Activated CD4-positive, alpha-beta T cell treated with anti-CD3 and anti-CD28 coated beads, Interleukin-2, amount 50 U/mL, for 1 hour (primary cell): ENCODE measurements at regions not wholly inside any gene's neighbourhood (a gene's known extent, or its start where the extent isn't known, plus 50 kb on each side); places are given as distances from the start of the nearest gene placed in this dataset.

ENCODE experiments used
- DNase-seq: peaks from one replicate; pipeline ENCODE4 v3.0.0-alpha.2; 2020

DNA sequence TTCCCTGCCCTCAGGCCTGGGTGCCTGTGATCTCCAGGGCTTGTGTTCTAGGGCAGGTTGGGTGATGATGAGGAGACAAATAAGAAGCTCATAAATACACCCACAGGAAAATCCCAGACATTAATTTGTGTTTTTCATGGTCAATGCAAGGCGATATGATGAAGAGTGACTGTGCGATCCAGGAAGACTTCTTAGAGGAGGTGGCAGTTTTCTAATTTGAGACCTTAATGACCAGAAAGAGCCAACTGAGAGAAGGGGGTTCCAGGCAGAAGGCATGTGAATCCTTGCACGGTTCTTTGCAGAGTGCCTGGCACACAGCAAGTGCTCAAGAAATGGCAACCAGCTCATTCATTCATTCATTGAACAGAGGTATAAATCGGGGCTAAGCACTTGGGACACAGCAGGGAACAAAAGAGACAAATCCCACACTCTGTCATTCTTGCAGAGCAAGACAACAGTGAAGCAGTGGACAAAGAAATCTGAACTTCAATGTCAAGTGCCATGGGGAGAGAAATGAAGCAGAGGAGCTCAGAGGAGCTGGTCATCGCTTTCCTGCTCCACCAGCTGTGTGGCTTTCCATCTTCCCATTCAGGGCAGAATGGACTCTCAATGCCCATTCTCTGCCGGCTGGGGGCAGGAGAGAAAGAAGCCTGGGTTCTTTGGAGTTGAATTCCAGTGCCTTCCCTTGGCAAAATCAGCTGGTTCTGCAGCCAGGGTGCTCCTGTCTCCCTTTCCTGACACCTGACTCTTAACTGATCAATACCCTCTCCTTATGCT, 128.3 kb downstream of the AACS start:
- no peak for DNase-seq

- DNase-seq, result no peak
These were observed 129.0 kb downstream of the AACS start for GRCh38 chr12:125194163-125194773.

GRCh38 chr12:125194987-125195386, 129.8 kb downstream of the AACS start:
- DNase-seq, result no peak

GRCh38 chr12:125197326-125197725, 132.1 kb downstream of the AACS start:
- DNase-seq, result no peak

GRCh38 chr12:125198652-125199051, 133.4 kb downstream of the AACS start:
- no peak for DNase-seq

- DNase-seq, result no peak
These were observed 135.9 kb downstream of the AACS start for GRCh38 chr12:125201090-125201489.

DNA sequence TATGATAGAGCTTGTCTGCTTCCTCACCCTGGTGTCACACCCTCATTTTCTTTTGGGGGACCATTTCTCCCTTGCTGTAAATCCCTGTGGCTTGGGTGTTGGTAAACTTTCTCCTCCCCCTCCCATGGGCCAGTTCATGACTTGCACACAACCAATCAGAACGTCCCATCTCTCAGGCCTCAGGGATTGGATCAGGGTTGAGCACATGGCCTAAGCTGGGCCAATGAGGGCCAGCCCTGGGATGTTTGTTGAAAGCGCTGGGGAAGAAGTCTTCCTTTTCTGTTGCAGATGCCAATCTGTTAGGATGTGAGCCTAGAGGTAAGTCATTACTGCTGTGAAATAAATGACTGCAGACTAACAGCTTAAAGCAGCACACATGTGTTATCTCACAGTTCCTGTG, 136.7 kb downstream of the AACS start:
- no peak for DNase-seq

GRCh38 chr12:125202421-125202820, 137.2 kb downstream of the AACS start:
- DNase-seq, result no peak

- DNase-seq, result no peak
These were observed 138.0 kb downstream of the AACS start for GRCh38 chr12:125203145-125203765.

- DNase-seq, result no peak
These were observed 140.2 kb downstream of the AACS start for GRCh38 chr12:125205386-125205785.

DNA sequence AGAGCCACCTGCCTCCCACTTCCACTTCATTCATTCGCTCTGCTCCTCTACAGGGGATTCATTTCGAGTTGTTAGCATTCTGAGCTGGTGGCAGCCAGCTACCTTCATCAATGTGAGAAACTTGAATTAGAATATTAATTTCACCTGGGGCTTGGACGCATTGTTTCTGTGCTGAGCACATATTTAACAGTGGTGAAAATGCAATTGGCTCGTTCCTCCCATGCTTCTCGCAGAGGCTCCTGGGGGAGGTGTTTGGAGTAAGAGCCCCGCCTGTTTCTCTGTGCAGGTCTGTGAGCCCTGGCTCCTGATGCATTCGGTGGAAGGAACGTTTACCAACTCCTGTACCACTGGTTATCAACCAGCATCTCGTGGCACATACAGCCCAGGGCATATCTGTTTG, 141.5 kb downstream of the AACS start:
- no peak for DNase-seq

- DNase-seq, result no peak
These were observed 143.1 kb downstream of the AACS start for GRCh38 chr12:125208334-125208733.

DNA sequence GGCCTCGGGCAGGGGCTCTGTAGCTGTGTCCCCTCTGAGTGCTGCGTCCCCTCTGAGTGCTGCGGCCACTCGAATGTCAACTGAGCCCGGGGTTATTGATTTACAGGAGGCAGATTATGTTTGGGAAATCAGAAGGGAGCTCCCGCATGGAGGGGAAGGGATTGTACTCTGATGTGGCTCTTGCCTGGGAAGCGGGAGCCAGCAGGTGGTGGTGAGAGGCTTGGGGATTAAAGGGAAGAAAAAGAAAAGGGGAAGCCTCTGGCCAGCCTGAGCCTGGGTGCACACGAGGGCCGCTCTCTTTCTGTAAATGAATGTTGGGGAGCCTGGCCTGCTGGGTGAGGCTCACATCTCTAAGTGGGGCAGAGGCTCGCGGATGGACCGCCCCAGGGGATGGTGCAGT, 143.7 kb downstream of the AACS start:
- DNase-seq, result no peak

GRCh38 chr12:125210104-125210755, 145.0 kb downstream of the AACS start:
- DNase-seq, result no peak

DNA sequence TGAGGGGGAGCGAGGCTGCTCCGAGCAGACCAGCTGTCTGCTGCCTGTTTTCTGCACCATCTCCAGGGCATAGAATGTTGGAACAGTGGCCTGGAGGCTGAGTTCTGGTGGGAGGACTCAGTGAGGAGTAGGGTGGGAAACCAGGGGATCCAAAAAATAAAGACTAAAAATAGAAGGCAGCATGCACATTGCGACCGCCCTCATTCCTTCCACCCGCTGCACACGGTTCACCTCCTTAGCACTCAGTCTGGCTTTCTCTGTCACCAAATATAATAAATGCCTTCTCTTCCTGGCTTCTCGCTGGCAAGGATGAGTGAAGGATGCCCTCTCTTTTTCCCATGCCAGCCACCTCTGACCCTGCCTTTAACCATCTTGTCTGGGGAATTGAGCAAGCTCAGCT, 146.2 kb downstream of the AACS start:
- no peak for DNase-seq

DNA sequence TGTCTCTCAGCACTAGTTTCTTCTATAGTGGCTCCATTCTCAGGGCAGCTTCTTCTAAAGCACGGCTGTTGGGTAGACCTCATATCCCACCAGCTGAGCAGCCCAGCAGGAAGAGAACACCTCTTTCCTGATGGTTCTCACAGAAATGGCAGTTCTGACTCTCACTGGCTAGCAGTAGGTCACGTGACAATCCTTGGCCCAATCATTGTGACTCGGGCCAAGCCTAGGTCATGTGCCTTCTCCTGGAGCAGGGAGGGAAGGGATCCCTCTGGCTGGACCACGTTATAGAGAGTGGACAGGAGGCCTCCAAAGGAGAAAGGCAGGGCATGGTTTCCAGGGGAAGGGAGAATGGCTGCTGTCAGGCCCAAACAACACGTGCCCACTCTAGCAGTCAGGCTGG, 149.1 kb downstream of the AACS start:
- no peak for DNase-seq

DNA sequence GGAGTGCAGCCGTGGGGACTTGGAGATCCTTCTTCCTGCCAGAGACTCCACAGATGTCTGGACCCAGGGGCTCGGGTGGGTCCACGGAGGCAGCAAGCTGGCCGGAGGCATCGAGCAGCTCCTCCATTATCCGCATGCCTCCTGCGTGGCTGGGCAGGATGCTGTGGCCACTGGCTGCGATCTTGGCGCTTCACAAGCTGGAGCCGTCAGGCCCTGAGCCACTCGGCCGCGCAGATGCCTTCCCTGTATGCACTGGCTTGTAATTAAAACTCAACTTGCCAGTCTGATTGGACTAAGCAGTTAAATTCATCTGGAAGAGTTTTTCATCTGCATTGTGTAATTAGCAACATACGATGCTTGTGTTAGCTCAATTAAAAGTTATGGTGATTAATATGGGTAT, 151.5 kb downstream of the AACS start:
- no peak for DNase-seq

DNA sequence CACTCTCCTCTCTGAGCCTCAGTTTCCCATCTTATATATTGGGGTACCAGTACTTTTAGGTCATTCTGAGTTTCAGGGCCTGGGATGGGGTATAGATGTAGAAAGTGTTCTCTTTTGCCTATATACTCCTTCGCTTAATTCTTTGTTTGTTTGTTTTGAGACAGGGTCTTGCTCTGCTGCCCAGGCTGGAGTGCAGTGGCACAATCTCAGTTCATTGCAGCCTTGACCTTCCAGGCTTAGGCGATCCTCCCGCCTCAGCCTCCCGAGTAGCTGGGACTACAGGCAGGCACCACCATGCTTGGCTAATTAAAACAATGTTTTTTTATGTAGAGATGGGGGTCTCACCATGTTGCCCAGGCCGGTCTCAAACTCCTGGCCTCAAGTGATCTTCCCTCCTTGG, 152.1 kb downstream of the AACS start:
- no peak for DNase-seq

GRCh38 chr12:125218952-125219351, 153.7 kb downstream of the AACS start:
- DNase-seq, result no peak

- DNase-seq, result no peak
These were observed 155.4 kb downstream of the AACS start for GRCh38 chr12:125220404-125221273.

- DNase-seq, result no peak
These were observed 156.4 kb downstream of the AACS start for GRCh38 chr12:125221602-125222001.

DNA sequence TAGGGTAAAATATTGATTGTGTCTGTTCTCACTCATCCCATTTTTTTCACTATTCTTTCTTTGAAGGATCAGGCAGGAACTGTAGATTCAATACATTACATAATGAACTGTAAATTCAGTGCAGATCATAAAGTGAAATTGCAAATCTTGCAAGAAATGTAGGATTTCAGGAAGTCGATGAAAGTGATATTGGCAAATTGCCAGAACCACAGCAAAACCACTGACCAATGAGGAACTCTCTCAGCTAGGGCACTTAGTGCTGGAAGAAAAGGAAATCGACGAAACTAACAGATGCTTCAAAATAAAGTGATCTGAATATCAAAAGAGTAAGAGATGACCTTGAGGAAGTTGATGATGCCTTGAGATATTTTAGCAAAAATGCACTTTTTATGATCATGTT, 157.6 kb downstream of the AACS start:
- DNase-seq, result no peak

DNA sequence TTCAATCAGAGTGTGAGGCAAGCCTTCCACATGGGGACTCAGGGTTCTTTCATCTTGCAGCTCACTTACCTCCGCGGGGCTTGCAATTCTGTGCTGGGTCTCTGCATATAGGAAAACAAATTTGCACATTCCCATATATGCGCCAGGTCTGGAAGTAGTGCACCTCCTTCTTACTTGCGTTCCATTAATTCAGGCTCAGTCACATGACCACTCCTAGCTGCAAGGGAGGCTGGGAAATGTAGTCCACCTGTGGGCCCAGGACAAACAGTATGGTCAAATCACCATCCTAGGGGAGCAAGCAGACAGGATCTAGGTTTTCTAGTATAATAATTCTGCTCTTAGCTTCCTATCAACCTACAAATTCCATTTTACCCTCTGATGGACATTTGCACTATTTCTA, 160.4 kb downstream of the AACS start:
- no peak for DNase-seq
